Erythroblast (primary cell): ENCODE measurements at regions not wholly inside any gene's neighbourhood (a gene's known extent, or its start where the extent isn't known, plus 50 kb on each side); places are given as distances from the start of the nearest gene placed in this dataset.

Source experiments
- DNase-seq, 2 experiments: peaks; one replicate each; lab custom pipeline; 2025; lab: John Stamatoyannopoulos, UW
- GATA1 ChIP-seq: IDR thresholded peaks from 2 replicates; pipeline ENCODE4 v1.6.1; 2011; ENCODE audit warnings: low read depth, mild to moderate bottlenecking, control low read depth, low read length, moderate library complexity
- POLR2A ChIP-seq: IDR thresholded peaks from 2 replicates; pipeline ENCODE4 v1.6.1; 2011; ENCODE audit warnings: mild to moderate bottlenecking, low read length

DNA sequence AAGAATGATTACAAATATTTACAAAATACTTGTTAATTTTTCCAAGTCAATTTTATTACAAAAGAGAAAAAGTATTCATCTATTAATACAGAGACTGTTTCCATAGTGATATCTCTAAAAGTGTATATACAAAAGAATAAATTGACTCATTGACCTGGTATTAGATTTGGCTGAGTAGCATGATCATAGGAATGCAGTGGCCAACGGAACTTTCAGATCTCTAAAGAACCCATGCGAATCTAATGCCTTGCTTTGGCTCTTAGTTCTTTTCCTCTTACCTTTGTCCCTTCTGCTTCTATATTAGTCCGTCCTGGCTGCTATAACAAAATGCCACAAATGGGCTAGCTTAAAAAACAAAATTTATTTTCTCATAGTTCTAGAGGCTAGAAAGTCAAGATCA is 717.8 kb downstream of the TMTC2 start:
- TF ChIP-seq GATA1: no peak
- TF ChIP-seq POLR2A: no peak
- no peak for DNase-seq

DNA sequence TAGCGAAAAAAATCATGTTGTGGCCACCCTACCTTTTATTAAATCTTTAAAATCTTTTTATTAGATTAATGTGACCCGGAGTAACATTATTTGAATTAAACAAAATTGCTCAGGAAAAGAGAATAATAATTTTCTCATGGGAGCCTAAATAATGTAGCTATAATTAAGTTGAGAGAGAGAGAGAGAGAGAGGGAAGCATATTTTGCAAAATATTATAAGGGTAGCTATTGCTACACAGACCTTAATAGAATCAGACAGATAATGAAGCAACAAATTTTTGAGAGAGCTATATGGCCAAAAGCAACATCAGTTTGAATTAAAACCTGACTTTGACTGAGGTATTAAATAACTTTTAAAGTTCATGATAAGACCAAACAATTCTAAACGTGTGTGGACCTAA is 703.5 kb downstream of the TMTC2 start:
- no peak for TF ChIP-seq POLR2A
- no peak for TF ChIP-seq GATA1
- DNase-seq: no peak

- TF ChIP-seq GATA1 (no peak), POLR2A (no peak)
- no peak for DNase-seq
Observed at GRCh38 chr12:83389237-83389996, 702.7 kb downstream of the TMTC2 start.

DNA sequence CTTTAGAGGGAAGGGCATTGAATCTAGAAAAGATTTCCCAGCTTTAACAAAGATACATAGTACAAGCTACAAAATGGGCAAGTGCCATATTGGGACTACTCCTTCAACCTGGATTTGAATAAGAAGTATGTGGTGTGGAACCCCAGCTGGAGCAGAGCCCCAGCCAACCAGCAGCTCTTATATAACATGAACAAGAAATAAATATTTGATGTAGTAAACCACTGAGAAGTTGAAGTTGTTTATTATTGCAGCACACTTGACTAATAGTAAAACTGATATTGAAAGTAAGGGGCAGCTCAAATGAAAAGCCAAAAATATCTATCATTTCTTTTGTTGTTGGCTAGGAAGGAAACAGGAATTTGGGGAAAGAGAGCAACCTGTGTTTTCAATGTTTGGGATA is 701.8 kb downstream of the TMTC2 start:
- TF ChIP-seq GATA1: no peak
- TF ChIP-seq POLR2A: no peak
- DNase-seq: no peak

DNA sequence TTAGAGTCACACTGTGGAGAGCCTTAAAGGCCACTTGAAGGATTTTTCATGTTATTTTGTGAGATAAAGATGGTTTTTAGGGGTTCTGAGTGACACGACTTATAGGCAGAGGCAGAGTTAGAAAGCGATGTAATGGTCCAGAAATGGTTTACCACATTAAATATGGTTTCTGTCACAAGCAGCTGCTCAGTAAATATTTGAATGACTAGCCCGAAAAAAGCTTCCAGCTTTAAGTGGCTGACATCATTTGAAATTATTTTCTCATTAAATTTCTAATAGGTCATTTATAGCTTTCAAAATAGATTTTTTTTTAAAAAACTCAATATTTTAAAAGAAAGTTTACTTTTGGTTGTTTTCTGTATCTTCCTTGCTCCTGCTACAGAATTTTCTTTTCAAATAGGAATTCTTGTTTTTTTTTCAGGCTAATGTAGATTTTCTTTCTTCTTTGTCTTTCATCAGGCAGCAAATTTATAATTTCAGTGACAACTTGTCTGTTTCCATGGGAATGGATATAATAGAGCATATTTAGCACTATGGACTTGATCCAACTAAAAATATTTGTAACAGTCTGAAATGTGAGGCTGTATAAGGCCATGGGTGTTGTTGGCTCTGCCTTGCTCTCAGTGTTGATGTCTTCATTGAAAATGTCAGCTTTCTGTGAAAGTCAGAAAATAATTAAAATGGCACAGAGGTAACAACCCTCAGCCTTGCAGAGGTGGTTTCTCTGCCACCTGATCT is 700.0 kb downstream of the TMTC2 start:
- DNase-seq: no peak
- TF ChIP-seq POLR2A: no peak
- TF ChIP-seq GATA1: no peak

- no peak for DNase-seq
- TF ChIP-seq POLR2A (no peak), GATA1 (no peak)
Observed at GRCh38 chr12:83378186-83378727, 691.6 kb downstream of the TMTC2 start.

GRCh38 chr12:83365317-83365716 is 678.6 kb downstream of the TMTC2 start:
- DNase-seq: no peak
- no peak for TF ChIP-seq GATA1
- TF ChIP-seq POLR2A: no peak

DNA sequence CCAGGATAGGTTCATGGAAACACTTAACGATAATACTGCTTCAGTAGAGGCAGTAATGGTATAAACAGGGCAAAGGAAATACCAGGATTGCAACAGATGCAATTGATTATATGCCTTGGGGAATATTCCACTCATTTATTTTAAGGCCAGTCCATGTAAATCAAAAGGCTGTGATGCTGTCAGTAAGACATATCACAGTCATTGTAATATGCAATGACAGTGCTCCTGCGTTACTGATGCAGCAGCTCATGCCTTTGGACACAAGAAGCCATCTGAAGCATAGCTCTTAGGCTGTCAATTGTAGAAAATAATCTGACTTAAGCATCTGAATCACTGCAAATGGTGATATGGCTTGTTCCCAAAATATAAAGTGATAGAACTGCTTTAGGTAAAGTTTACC is 674.8 kb downstream of the TMTC2 start:
- TF ChIP-seq GATA1 (no peak), POLR2A (no peak)
- DNase-seq: no peak

GRCh38 chr12:83361071-83361470 is 674.4 kb downstream of the TMTC2 start:
- TF ChIP-seq POLR2A (no peak), GATA1 (no peak)
- no peak for DNase-seq

- TF ChIP-seq GATA1 (no peak), POLR2A (no peak)
- no peak for DNase-seq
Observed at GRCh38 chr12:83349907-83350611, 663.4 kb downstream of the TMTC2 start.

GRCh38 chr12:83346333-83346732 is 659.6 kb downstream of the TMTC2 start:
- DNase-seq: no peak
- TF ChIP-seq GATA1: no peak
- no peak for TF ChIP-seq POLR2A

GRCh38 chr12:83343767-83344166 is 657.1 kb downstream of the TMTC2 start:
- DNase-seq: no peak
- TF ChIP-seq POLR2A: no peak
- TF ChIP-seq GATA1: no peak

DNA sequence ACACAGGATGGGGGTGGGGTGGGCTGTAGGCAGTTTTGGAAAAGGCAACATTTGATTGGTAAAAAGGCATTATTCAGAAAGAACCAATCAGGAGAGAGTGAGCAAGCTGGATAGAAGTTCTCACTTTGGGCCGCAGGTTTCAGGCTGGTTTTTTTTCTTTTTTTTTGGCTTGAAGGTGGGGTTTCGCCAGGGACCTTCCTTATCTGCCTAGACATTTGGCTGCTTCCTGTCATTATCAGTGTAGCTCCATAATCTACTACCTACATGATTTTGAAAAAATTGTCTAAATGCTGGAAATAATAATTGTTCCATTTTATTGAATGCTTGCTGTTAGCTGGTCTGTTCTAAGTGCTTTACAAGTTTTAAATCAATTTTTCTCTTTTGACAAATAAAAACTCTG is 649.0 kb downstream of the TMTC2 start:
- TF ChIP-seq POLR2A: no peak
- no peak for TF ChIP-seq GATA1
- DNase-seq: no peak

GRCh38 chr12:83326666-83327065 is 640.0 kb downstream of the TMTC2 start:
- TF ChIP-seq POLR2A: no peak
- no peak for TF ChIP-seq GATA1
- no peak for DNase-seq
